ENCODE measurements at regions not wholly inside any gene's neighbourhood (a gene's known extent, or its start where the extent isn't known, plus 50 kb on each side); places are given as distances from the start of the nearest gene placed in this dataset.

DNA sequence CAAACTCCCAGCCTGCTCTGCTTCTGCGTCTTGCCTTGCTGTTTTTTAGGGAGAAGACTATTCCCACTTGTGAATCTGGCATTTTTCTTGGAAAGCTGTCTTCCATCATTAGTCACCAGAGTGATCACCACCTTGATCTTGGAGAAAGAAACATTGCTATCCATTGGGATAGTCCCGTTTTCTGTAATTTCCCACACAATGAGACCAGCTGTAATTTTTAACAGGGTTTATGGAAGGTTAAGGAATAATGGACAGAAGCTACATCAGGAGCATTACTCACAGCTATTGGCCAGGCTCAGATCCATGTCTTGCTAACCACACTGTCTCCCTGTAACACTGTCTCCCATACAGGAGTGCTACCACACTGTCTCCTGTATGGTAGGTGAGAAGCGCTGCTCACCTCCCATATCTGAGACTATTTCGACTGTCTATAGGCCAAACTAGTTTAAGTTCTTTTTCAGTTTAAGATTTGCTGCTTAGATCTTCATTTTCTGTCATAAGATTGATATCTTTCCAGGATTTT, 523.0 kb downstream of the SPRY1 start:
- TF ChIP-seq EZH2 (IDR thresholded peaks at IDR 0.05; ENCODE audit: insufficient read depth, low read length) (no peak), CTCF (IDR thresholded peaks at IDR 0.05; ENCODE audit: insufficient read depth, low read depth, low read length) (no peak)
